Suppressor macrophage (primary cell): ENCODE measurements at regions not wholly inside any gene's neighbourhood (a gene's known extent, or its start where the extent isn't known, plus 50 kb on each side); places are given as distances from the start of the nearest gene placed in this dataset.

Experiments
- DNase-seq, 4 experiments: peaks; one replicate each; pipeline ENCODE4 v3.0.0-alpha.2; 2020 to 2022

GRCh38 chr4:126955292-126956183 lies 677.2 kb upstream of the INTU start:
- DNase-seq: no peak

- no peak for DNase-seq
These were observed 676.4 kb upstream of the INTU start for GRCh38 chr4:126956184-126956897.

- no peak for DNase-seq
These were observed 675.2 kb upstream of the INTU start for GRCh38 chr4:126957556-126957955.

- no peak for DNase-seq
These were observed 674.8 kb upstream of the INTU start for GRCh38 chr4:126957987-126958386.

- no peak for DNase-seq
These were observed 674.3 kb upstream of the INTU start for GRCh38 chr4:126958482-126958881.

- DNase-seq: no peak
These were observed 673.6 kb upstream of the INTU start for GRCh38 chr4:126959056-126959745.

- DNase-seq: no peak
These were observed 672.0 kb upstream of the INTU start for GRCh38 chr4:126960760-126961159.

- DNase-seq: no peak
These were observed 671.1 kb upstream of the INTU start for GRCh38 chr4:126961661-126962060.

GRCh38 chr4:126965877-126966276 lies 666.9 kb upstream of the INTU start:
- no peak for DNase-seq

GRCh38 chr4:126969360-126970235 lies 663.2 kb upstream of the INTU start:
- DNase-seq: no peak

- no peak for DNase-seq
These were observed 659.6 kb upstream of the INTU start for GRCh38 chr4:126973201-126973600.

GRCh38 chr4:126976850-126977632 lies 655.7 kb upstream of the INTU start:
- DNase-seq: no peak

GRCh38 chr4:126986005-126986404 lies 646.8 kb upstream of the INTU start:
- no peak for DNase-seq

- DNase-seq: no peak
These were observed 645.9 kb upstream of the INTU start for GRCh38 chr4:126986828-126987227.

GRCh38 chr4:126991965-126992364 lies 640.8 kb upstream of the INTU start:
- no peak for DNase-seq

GRCh38 chr4:126992910-126993309 lies 639.8 kb upstream of the INTU start:
- no peak for DNase-seq

- no peak for DNase-seq
These were observed 639.4 kb upstream of the INTU start for GRCh38 chr4:126993351-126993750.

- no peak for DNase-seq
These were observed 637.5 kb upstream of the INTU start for GRCh38 chr4:126995235-126995634.

- no peak for DNase-seq
These were observed 632.6 kb upstream of the INTU start for GRCh38 chr4:127000110-127000509.

GRCh38 chr4:127000846-127001245 lies 631.9 kb upstream of the INTU start:
- no peak for DNase-seq

- DNase-seq: no peak
These were observed 630.8 kb upstream of the INTU start for GRCh38 chr4:127001933-127002332.
